LNCaP clone FGC (cell line): ENCODE measurements at regions not wholly inside any gene's neighbourhood (a gene's known extent, or its start where the extent isn't known, plus 50 kb on each side); places are given as distances from the start of the nearest gene placed in this dataset.

Experiments used
- DNase-seq: peaks from one replicate; pipeline ENCODE4 v3.0.0-alpha.2; 2011; ENCODE audit warnings: low read depth
- H3K4me3 ChIP-seq: 2 replicates; pipeline ENCODE4 v1.5.1; 2011; ENCODE audit warnings: mild to moderate bottlenecking, low read depth, low read length, control low read depth
- TF ChIP-seq, protein P1 (sequence below): IDR thresholded peaks from 2 replicates; pipeline ENCODE4 v1.5.1; 2012; ENCODE audit warnings: mild to moderate bottlenecking; ENCODE audit not compliant: control insufficient read depth, insufficient read depth; ENCODE audit errors: extremely low read depth

DNA sequence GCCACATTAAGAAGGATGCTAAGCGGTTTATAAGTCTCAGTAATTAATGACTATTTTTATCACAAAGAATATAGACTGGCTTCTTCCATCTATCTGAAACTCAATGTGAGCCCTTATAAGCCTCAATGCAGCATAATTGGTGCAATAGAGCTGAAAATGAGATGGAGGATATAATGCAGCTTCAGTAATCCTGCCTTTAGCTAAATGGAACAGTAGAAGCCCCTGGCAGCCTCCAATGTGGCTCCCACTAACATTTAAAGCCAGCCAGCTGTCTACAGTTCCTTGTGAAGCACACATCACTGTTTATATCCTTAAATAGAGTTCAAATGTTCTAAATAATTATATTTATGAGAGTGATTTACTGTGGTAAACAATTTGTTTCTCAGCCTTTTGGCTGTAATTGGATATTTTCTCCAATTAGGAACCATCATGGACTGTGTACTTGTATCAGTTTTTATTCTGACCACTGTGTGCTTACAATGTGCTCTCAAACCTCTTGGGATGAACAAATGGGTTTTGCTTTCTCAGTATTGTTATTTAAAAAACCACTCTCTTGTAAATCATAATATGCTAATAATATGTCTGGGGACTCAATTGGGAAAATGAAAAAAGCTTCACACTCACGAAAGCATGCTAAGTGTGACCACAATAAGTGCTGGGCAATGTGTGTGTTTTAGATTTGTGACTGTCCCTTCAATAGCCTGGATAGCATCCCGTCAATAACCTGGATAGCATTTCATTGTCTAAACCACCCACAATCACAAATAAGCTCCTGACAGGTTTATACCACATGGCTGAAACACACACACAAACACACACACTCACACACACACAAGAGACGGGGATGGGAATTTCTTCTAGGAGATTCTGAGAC is 366.6 kb downstream of the GBE1 start:
- H3K4me3 ChIP-seq = no peak overlapping the region
- DNase-seq = no peak
- TF ChIP-seq, protein P1, sequence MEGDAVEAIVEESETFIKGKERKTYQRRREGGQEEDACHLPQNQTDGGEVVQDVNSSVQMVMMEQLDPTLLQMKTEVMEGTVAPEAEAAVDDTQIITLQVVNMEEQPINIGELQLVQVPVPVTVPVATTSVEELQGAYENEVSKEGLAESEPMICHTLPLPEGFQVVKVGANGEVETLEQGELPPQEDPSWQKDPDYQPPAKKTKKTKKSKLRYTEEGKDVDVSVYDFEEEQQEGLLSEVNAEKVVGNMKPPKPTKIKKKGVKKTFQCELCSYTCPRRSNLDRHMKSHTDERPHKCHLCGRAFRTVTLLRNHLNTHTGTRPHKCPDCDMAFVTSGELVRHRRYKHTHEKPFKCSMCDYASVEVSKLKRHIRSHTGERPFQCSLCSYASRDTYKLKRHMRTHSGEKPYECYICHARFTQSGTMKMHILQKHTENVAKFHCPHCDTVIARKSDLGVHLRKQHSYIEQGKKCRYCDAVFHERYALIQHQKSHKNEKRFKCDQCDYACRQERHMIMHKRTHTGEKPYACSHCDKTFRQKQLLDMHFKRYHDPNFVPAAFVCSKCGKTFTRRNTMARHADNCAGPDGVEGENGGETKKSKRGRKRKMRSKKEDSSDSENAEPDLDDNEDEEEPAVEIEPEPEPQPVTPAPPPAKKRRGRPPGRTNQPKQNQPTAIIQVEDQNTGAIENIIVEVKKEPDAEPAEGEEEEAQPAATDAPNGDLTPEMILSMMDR = no peak

DNA sequence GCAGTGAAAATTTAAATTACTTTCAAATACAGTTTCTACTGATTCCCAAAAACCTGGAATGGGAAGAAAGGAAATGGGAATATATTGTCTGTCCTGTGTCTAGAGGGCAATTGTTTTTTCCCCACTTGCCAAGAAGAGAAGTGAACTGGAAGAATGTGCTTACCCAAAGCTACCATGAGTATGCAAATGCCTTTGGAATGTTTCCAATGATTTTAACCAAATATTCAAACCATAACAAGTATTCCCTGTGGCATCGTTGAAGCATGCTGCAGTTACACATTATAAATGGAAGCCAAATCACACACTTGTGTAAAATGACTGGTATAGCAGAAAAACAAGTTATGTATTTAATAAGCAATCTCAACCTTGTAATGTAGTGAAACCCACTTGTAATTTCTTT is 368.2 kb downstream of the GBE1 start:
- TF ChIP-seq, protein P1 = no peak
- H3K4me3 ChIP-seq = no peak overlapping the region
- DNase-seq = no peak

DNA sequence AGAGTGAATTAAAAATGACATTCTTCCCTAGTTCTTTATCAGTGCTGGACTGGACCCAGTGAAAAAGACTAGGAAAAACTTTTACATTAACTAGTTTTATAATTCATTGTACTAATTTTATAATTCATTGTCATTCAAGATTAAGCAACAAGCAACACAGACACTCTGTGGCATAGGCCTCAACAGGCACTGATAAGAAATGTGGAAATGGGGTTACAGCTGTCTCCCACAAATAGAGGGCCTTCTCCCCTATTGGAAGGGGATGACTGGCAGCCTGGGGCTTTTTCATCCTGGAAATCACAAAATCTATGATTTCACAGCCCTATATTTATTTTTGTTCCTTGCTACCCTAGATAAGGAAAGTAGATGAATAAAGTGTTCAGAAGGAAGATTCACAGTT is 370.6 kb downstream of the GBE1 start:
- H3K4me3 ChIP-seq = no peak overlapping the region
- DNase-seq = no peak
- TF ChIP-seq, protein P1 = no peak

DNA sequence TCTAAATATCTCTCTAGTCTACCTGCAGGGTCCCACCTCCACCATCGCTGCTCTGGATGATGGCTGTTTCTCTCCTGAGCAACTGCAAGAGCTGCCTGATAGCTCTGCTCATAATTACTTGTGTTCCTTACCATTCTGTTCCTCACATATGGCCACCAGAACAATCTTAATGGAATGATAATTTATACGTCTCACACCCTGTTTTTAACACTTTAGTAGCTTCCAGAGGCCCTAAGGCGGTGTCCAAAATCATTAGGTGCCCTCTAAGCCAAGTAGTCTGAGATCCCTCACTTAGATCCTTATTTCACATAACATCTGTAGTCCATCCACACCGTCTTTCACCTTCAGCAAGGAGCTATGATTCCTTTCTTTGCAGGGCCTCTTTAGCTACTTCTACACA is 373.3 kb downstream of the GBE1 start:
- H3K4me3 ChIP-seq = no peak overlapping the region
- TF ChIP-seq, protein P1 = no peak
- DNase-seq = no peak

DNA sequence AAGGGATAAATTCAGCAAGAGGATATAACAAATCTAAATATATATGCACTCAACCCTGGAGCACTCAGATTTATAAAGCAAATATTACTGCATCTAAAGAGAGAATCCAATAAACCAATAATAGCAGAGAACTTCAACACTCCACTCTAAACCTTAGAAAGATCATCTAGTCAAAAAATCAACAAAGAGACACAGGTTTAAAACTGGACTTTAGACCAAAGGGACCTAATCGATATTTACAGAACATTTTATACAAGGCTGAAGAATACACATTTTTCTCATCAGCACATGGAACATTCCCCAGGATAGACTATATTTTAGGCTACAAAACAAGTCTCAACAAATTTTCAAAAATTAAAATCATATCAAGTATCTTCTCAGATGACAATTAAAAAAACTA is 379.0 kb downstream of the GBE1 start:
- TF ChIP-seq, protein P1 = no peak
- DNase-seq = no peak
- no peak overlapping the region for H3K4me3 ChIP-seq

DNA sequence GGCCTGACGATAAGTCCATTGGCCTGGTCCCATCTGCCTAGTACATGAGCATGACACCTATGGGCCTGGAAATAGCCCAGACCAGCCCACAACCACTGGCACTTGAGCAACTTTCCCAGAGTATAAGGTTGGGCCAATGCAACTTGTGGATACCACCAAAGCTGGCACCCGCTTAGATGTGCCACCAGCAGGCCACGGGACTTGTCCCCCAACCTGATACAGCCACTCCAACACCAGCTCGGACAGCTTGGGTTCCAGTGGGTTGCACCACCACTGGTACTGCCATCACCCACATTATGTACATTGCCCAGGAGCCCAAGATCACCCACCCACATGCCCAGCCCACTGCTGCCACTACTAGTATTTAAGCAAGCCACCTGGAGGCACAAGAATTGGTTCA is 381.2 kb downstream of the GBE1 start:
- TF ChIP-seq, protein P1 = no peak
- no peak for DNase-seq
- H3K4me3 ChIP-seq = no peak overlapping the region

DNA sequence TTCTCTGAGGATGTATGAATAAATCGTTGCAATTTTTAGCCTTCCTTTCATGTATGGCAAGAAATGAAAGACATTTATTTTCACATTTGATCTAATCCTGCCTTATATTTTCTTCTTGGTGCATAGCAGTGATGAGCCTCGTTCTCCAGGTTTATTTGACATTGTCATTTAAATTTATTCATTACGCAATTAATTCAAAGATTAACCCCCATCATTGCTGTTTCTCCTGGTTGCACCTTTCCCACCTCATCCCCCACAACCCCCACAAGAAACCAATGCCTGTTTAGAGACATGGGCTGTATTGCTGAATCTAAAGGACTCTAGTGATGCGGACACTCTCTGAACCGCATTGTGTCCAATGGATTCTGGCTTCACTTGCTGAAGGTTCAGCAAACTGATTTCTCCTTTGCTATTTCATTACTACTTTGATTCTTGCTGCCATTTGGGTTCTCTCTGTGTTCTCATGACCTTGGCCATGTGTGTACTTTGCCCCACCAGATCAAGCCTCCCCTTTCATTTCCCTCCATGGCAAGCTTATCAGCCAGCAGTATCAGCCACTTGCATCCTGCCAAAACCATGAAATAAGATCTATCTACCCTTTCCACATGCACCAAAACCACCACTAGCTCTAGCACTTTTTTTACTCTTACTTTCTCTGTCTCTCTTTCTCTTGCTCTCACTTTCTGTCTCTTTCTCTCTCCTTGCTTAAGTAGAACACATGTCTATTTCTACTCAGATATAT is 382.7 kb downstream of the GBE1 start:
- no peak for DNase-seq
- no peak overlapping the region for H3K4me3 ChIP-seq
- TF ChIP-seq, protein P1 = no peak
